ENCODE measurements at regions not wholly inside any gene's neighbourhood (a gene's known extent, or its start where the extent isn't known, plus 50 kb on each side); places are given as distances from the start of the nearest gene placed in this dataset.

GRCh38 chr3:117128133-117128532 is 418.6 kb downstream of the TUSC7 start:
- TF ChIP-seq POLR2A (IDR thresholded peaks at IDR 0.05) (no peak), CTCF (IDR thresholded peaks at IDR 0.05) (no peak)
- no peak for DNase-seq
- 82 to 90% (median 89%) methylated on average over 2 of the region's 2 CpGs for WGBS, 4 donors
- no peak overlapping the region for H3K4me3 ChIP-seq
- no peaks in the 10 kb centered on the region for H3K36me3 ChIP-seq (replicated peaks in 1 of 2)
- H3K9me3 ChIP-seq (replicated peaks in 1 of 3), result no peaks in the 10 kb centered on the region
- peaks cover 0 to 5% of the 10 kb centered on the region in 2 donors for H3K4me1 ChIP-seq (replicated peaks in 1 of 2)
- no peaks in the 10 kb centered on the region for H3K27me3 ChIP-seq
- intact Hi-C loops (cut with DNase I), result no loop called here
- no peak overlapping the region for H3K27ac ChIP-seq

GRCh38 chr3:117128872-117129271 is 419.3 kb downstream of the TUSC7 start:
- intact Hi-C loops (cut with DNase I), result no loop called here
- H3K4me1 ChIP-seq (replicated peaks in 1 of 2), result peaks cover 0 to 5% of the 10 kb centered on the region in 2 donors
- H3K4me3 ChIP-seq, result no peak overlapping the region
- TF ChIP-seq CTCF (IDR thresholded peaks at IDR 0.05) (no peak), POLR2A (IDR thresholded peaks at IDR 0.05) (no peak)
- no peak for DNase-seq
- H3K9me3 ChIP-seq (replicated peaks in 1 of 3), result no peaks in the 10 kb centered on the region
- no peak overlapping the region for H3K27ac ChIP-seq
- WGBS, 4 donors, result 79 to 100% (median 91%) methylated on average over 1 of the region's 1 CpG
- no peaks in the 10 kb centered on the region for H3K36me3 ChIP-seq (replicated peaks in 1 of 2)
- H3K27me3 ChIP-seq, result no peaks in the 10 kb centered on the region

- Histone ChIP-seq H3K27ac (no peak overlapping the region), H3K4me1 (replicated peaks in 1 of 2) (peaks cover 0 to 8% of the 10 kb centered on the region in 2 donors), H3K9me3 (replicated peaks in 1 of 3) (no peaks in the 10 kb centered on the region), H3K36me3 (replicated peaks in 1 of 2) (no peaks in the 10 kb centered on the region), H3K27me3 (no peaks in the 10 kb centered on the region), H3K4me3 (no peak overlapping the region)
- WGBS, 4 donors, result 61 to 82% (median 70%) methylated on average over 5 of the region's 5 CpGs
- intact Hi-C loops (cut with DNase I), result no loop called here
- no peak for TF ChIP-seq POLR2A (IDR thresholded peaks at IDR 0.05)
- TF ChIP-seq CTCF (IDR thresholded peaks at IDR 0.05), result no peak
- no peak for DNase-seq
Observed at GRCh38 chr3:117129516-117129915, 419.9 kb downstream of the TUSC7 start.

- TF ChIP-seq CTCF (IDR thresholded peaks at IDR 0.05), result no peak
- no peak for TF ChIP-seq POLR2A (IDR thresholded peaks at IDR 0.05)
- no peak overlapping the region for H3K4me3 ChIP-seq
- H3K36me3 ChIP-seq (replicated peaks in 1 of 2), result no peaks in the 10 kb centered on the region
- intact Hi-C loops (cut with DNase I), result no loop called here
- 0% methylated on average over 1 of the region's 1 CpG for WGBS, 4 donors
- H3K9me3 ChIP-seq (replicated peaks in 1 of 3), result no peaks in the 10 kb centered on the region
- H3K27me3 ChIP-seq, result no peaks in the 10 kb centered on the region
- H3K27ac ChIP-seq, result no peak overlapping the region
- DNase-seq, result no peak
- peaks cover 0 to 14% of the 10 kb centered on the region in 2 donors for H3K4me1 ChIP-seq (replicated peaks in 1 of 2)
Observed at GRCh38 chr3:117130222-117130621, 420.6 kb downstream of the TUSC7 start.

All from adrenal gland (tissue), 9 donors.